ENCODE measurements at regions not wholly inside any gene's neighbourhood (a gene's known extent, or its start where the extent isn't known, plus 50 kb on each side); places are given as distances from the start of the nearest gene placed in this dataset.

DNA sequence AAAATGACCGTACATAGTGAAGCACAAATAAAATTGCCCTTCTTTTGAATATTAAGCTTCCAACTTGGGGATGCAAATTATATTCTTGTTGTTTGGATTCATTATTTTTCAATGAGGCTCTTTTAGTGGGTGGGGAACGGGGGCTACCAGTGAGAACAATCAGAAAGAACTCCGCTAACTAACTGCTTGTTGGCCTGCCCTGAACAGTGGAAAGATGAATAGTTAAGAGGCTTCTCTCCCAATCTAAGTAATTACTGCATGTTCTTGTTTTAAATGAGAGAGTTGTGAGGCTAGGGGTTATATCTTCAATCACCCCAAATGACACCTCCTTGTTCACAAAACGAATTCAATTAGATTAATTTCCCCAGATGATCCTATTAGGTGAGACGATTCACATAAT, 322.0 kb downstream of the FAT3 start:
- TF ChIP-seq, protein P1, sequence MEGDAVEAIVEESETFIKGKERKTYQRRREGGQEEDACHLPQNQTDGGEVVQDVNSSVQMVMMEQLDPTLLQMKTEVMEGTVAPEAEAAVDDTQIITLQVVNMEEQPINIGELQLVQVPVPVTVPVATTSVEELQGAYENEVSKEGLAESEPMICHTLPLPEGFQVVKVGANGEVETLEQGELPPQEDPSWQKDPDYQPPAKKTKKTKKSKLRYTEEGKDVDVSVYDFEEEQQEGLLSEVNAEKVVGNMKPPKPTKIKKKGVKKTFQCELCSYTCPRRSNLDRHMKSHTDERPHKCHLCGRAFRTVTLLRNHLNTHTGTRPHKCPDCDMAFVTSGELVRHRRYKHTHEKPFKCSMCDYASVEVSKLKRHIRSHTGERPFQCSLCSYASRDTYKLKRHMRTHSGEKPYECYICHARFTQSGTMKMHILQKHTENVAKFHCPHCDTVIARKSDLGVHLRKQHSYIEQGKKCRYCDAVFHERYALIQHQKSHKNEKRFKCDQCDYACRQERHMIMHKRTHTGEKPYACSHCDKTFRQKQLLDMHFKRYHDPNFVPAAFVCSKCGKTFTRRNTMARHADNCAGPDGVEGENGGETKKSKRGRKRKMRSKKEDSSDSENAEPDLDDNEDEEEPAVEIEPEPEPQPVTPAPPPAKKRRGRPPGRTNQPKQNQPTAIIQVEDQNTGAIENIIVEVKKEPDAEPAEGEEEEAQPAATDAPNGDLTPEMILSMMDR (IDR thresholded peaks at IDR 0.05; ENCODE audit: insufficient read depth, low read length, poor library complexity, severe bottlenecking) = no peak
- no peak for TF ChIP-seq EZH2phosphoT487 (conservative IDR thresholded peaks at IDR 0.05; ENCODE audit: low read length)

Data from SU-DHL-6 (cell line).